HG02610 (cell line): ENCODE measurements at regions not wholly inside any gene's neighbourhood (a gene's known extent, or its start where the extent isn't known, plus 50 kb on each side); places are given as distances from the start of the nearest gene placed in this dataset.
"Not testable (repeated sequence)": the region's sequence is repeated elsewhere in the genome, so short reads cannot be mapped to it uniquely, and the experiment has no call there.

Experiments used
- ATAC-seq: cut with Tn5 transposase; IDR thresholded peaks from one replicate; pipeline ENCODE4 v1.9.1; 2021; ENCODE audit warnings: mild to moderate bottlenecking, moderate library complexity; ENCODE audit not compliant: unreplicated experiment

DNA sequence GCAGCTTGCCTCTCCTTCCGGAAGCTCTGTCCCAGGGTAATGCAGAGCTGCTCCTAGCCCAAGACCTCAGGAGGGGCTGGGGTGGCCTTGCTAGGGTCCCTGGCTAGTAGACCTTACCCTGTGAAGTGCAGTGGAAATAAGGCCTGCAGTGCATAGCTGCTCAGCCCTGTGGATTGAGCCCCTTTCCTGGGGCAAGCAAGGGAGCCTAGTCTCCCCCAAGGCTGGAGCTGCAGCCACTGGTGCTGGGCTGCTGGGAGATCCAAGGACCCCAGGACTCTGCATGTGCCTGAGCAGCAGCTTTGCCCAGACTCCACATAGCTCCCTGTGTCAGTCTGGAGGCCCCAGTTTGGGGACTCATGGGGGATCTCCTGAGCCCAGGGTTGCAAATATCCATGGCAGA lies 57.9 kb downstream of the FANCF start:
- ATAC-seq, result no peak

DNA sequence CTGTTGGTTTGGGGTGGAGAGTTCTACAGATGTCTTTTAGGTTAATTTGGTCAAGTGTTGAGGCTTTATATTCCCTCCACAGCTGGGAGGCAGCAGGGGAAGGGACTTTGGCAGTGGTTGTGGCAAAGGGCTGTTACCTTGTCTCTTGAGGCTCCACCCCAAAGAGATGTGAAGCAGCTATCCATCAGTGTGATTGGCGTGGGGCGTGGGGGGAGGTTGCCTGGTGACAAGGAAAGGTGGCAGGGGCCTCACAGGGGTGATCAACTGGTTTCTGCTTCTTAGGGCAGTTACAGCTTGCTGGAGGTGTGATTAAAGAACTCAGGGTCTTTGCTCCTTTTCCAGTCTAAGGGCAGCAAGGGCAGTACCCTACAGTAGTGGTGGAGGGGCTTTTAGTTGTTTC lies 59.3 kb downstream of the FANCF start:
- ATAC-seq, result no peak

DNA sequence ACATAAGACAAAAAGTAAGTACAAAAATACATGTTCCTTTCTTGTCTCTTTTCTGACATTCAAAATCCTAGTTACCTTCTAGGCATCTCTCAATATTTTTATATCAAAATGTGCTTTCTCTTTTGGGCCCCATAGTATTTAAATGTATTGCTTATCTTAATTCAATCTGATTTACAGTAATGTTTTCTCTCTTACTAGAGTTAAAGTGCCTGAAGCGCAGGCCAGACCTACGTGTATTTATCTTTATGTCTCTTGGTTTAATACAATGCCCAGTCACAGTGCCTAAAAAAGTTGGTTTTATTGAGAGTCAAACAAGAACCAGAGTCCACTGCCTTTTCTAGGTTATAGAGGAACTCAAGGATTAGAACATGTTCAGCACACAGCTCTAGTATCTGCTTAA lies 64.3 kb downstream of the FANCF start:
- no peak for ATAC-seq

DNA sequence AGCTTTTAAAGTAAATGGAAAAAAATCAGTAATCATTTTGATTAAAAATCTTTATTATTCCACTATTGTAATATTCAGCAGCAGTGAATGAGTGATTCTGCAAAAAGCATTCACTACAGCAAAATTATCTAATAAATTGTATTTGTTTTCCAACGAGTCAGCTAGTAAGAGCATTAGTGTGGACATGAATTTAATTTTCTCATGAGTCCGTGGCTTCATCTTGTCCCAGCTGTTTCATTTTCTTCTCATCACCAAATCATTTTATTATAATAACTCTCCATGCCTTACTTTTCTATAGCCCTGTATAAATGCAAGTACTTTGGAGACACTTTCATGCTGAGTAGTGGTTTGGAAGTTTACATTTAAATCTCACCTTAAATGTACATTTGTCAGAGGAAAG lies 66.2 kb downstream of the FANCF start:
- no peak for ATAC-seq

DNA sequence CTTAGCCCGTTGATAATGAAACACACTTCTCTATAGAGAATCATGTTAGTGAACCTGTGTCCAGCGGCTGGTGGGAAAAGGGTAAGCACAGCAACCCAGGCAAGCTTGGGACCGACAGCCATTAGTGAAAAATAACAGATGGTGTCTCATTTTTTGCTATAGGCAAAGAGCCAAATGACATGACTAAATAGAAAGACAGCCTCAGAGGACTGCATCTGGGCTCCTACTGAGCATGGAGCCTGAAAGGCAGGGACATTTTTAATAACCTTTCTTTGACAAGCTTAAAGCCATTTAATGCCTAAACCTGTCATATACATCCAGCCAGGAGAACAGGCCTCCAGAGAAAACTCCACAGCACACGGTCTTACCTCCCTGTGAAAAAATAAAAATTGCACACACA lies 67.0 kb downstream of the FANCF start:
- ATAC-seq, result no peak

DNA sequence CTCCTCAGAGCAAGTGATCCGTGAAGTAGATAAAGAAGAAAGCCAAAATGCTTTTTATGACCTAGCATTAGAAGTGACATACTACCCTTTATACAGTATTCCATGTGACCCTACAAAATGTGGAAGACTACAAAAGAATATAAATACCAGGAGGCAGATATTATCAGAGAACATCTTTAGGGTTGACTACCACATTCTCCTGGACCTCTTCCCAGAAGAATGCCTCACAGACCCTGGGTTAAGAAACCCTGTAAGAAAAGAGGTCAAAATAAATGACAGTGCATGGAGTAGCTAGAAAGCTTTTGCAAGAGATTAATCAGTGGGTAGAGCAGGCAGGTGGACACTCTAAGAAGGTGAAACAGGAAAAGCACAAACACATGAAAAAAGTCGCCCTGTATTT lies 69.2 kb downstream of the FANCF start:
- no peak for ATAC-seq

DNA sequence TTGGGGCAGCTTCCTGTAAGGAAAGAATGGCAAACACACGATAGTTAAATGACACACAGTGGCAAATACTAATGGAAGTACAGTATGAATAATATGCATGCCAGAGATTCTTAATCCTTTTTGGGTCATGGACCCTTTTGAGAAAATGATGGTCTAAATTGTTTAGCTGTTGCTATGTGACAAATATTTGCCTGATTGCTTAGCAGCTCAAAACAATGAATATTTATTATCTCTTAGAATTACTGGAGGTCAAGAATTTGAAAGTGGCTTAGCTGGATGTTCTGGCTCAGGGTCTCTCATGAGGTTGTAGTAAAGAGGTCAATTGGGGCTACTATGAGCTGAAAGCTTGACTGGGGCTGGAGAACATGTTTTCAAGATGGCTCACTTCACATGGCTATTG lies 69.7 kb downstream of the FANCF start:
- no peak for ATAC-seq

DNA sequence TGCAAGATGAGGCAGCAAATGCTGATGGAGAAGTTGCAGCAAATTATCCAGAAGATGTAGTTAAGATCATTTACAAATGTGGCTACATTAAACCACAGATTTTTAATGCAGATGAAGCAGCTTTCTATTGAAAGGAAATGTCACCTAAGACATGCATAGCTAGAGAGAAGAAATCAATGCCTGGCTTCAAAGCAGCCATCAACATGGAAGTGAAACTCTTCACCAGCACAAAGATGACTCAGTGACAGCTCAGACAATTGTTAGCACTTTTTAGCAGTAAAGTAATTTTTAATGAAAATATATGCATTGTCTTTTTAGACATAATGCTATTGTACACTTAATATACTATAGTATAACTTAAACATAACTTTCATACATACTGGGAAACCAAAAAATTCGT lies 71.4 kb downstream of the FANCF start:
- ATAC-seq, result peak; percentile 95

DNA sequence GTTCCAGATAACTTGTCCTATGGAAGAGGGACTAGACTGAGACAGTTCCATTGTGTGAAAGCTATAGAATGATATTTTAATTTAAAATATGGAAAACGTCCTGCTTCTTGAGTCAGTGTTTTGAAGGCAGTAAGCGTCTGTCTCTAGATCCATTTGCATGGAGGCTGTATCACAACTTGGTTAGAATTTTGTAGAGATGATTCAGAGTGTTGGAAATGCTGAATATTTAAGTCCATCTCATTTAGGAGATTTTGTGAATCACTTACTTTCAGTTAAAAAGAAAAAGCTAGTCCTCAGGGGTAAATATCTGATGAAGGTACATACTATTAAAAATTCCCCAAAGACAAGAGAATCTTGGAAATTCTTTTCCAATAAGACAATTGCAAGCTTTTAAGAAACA lies 72.7 kb downstream of the FANCF start:
- no peak for ATAC-seq

DNA sequence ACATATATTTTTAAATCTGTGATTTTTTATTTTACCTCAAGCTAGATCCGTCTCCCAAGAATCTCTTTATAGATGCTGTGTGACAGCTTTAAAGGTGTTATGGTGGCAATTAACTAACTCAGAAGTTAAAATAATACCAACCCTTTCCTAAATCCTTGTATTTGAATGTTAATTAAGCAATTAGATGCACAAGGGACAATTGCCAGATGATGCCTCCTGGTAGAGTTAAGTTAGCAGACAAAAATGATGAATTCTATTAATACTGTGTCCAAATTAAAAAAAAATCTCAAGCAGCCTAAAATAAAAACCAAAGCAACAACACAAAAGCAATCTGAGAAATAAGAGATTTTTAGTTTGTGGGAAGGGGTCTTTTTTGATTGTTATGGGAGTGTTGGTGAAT lies 78.9 kb downstream of the FANCF start:
- no peak for ATAC-seq

DNA sequence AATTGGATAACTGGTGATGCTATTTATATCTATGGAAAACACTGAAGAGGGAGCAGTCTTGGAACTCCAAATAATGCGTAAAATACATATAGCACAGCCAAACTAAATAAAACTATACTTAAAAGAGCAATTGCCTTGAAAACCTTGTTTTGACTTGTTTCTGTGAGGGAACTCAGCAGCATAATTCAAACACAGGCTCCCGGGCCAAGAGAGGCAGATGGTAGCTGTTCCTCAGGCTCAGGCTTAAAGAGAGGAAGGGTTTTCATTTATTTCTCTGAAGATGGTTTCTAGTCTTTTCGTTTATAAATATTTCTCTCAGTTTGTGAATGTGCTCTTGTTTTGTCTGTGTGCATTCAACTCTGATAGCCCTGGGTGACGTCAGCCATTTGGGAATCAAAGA lies 82.4 kb downstream of the FANCF start:
- ATAC-seq, result no peak

DNA sequence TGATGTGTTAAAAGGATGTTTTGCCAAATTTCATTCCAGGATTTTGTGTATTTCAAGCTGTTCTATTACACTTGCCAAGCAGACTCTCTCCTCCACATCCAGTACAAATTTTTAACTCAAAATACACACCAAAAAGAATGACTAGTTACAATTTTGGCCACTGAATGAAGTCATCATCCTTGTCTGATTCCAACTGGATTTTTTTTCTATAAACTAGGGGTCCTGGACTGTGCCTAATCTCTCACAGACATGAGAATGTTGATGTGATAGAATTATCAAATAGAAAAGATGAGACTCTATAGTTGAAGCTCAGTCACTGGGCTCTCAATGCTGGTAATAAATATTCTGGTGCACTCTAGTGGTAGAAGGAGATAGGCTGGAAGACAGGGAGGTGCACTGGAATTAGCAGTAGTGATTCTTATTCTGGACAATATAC lies 85.8 kb downstream of the FANCF start:
- no peak for ATAC-seq

DNA sequence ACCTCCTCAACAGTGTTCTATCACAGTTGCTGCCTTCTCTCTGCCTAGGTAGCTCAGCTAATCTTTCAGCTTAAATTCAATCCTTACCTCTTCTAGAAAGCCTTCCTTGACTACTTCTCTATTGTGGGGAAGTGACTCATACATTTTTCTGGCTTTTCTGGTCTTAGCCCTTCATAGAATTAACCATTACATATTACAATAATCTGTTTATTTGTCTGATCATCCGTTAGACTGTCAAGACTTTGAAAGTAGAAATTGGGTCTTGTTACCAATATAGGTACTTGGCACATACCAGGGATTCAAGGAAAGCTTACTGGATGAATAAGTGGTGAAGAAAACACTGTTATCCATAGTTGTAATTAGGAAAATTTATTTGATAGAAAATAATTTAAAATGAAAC lies 89.6 kb downstream of the FANCF start:
- ATAC-seq, result no peak

DNA sequence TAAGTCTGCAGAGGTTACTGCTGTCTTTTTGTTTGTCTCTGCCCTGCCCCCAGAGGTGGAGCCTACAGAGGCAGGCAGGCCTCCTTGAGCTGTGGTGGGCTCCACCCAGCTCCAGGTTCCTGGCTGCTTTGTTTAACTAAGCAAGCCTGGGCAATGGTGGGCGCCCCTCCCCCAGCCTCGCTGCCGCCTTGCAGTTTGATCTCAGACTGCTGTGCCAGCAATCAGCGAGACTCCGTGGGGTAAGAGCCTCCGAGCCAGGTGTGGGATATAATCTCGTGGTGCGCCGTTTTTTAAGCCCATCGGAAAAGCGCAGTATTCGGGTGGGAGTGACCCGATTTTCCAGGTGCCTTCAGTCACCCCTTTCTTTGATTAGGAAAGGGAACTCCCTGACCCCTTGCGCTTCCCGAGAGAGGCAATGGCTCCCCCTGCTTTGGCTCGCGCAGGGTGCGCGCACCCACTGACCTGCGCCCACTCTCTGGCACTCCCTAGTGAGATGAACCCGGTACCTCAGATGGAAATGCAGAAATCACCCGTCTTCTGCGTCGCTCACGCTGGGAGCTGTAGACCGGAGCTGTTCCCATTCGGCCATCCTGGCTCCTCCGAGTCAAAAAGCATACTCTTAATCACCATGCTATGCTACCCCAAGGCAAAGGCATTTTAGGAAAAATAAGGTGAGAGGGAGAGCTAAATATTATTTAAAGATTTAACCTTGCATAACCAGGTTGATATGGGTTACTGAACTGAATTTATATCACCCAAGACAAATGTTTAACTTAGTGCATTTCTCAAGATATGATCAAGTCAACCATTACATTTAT lies 96.8 kb downstream of the FANCF start:
- ATAC-seq, result not testable (repeated sequence)

DNA sequence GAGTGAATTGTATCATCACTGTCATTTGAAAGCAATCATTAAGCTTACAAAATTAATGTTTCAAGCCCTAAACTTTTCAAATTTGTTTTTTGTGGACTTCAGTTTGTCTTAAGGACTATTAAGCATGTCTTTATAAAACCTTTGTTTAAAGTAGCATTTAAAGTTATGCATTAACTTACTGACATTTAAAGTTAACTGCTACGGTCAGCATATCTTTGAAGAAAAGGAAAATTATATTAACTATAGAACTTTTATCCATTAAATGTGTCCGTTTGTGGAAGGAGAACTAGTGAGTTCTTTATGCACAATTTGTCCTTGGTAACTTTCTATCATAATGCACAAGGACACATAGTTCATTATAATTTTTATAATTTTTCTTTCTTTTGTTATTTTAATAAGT lies 103.4 kb downstream of the FANCF start:
- no peak for ATAC-seq

DNA sequence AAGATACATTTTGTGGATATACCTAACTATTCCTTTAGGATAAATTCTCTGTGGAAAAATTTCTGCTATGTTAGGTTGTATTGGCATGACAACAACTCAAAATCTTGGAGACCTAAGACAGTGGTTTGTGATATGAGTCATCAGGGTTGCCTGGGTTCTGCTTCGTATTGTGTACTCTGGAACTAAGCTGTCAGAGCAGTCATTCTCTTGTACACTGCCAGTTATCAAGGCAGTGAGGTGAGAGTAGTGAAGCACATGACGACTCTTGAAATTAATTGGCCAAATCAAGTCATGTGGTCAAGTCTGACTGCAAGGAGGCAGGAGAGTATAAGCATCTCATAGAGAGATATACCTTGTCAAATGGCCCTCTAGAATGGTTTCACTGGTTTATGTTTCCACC lies 104.4 kb downstream of the FANCF start:
- ATAC-seq, result peak; percentile 76

DNA sequence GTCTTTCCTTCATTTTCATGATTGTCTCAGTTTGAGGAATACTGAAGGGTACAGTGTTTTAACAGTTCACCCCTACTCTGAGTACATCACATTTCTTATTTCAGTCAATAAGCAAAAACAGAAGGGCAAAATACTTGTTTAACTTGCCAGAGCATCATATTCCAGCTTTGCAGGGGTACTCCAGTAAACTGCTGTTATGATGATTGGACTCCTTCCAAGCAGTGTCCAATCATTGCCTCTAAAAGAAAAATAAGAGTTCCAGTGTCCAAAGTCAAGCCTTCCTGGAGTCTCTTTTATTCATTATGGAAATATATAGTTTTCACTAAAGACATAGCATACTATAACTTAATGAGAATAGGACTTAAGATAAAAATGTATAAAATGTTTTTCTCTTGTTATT lies 105.1 kb downstream of the FANCF start:
- no peak for ATAC-seq

DNA sequence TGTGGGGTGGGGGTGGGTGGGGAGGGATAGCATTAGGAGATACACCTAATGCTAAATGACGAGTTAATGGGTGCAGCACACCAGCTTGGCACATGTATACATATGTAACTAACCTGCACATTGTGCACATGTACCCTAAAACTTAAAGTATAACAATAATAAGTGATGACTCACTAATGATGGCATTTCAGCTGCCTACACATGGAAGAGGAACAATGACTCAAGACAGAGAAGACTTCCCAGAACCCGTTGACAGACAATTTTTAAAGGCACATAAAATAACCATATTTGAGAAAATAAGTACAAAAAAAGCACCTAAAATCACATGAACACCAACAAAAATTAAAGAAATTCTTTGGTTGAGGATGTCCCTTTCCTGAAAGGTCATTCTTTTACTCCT lies 107.3 kb downstream of the FANCF start:
- ATAC-seq, result not testable (repeated sequence)

DNA sequence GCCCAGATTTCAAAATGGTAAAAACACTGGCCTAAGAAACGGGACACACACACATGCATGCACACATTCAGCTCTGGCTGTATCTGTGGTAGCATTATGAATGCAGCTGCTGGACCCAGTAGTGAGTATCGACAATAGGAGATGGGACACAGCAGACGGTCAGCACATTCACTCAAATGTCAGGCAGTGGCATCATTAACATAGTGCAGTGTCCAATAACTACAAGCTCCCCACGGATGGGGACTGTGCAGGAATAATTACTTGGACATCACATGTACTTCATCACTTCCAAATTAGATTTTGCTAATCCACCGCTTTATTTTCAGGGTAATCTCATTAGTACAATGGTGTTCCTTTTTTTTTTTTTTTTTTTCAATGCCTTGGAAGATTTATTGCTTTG lies 109.5 kb downstream of the FANCF start:
- ATAC-seq, result no peak

DNA sequence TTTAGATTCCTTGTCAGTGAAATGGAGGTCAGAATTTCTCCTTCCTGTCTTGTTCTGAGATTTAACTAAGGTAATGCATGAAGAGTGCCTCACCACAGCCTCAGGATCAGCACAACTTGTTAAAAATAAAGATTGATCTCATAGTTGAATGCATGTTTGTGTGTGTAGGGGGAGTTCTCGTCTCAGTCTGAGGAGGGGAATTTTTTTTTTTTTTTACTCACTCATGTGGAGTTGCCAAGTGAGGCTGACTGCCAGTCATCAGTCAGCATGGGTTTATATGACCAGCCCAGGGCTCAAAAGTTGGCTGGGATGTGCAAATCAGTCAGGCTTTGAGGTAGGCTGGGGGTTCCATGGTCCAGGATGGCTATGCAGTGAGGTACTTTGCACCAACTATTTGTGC lies 113.2 kb downstream of the FANCF start:
- ATAC-seq, result no peak

DNA sequence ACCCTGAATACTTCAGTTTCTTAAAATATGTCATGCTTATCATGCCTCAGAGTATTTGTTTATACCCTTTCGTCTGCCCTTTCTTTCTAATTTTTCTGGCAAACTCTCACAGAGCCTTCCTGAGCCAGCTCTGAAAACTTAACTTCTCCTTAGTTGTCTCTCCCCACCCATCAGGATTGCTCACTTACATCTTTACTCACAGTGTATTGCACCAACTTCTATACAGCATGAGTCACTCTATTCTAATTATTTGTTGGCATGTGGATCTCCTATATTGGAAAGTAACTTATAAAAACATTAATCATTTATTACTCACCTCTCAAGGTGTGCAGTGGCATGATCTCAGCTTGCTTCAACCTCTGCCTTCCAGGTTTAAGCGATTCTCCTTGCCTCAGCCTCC lies 114.9 kb downstream of the FANCF start:
- ATAC-seq, result no peak

DNA sequence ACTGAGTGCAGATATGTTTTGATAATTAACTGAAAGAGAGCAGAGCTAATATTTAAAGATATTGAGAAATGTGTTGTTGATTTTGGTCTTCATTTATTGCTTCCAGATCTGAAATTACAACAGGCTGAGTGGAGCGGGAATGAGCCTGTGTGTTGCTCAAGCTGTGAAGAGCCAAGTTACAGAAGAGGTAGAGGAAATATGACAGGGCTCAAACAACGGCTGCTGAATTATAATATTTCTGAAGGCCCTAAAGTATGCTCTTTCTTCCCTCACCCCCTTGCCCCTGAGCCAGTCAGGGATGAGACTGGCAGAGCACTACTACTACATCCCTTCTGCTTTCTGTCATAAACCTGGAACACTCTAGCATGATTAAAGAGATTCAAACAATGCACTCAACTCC lies 115.6 kb downstream of the FANCF start:
- ATAC-seq, result no peak

DNA sequence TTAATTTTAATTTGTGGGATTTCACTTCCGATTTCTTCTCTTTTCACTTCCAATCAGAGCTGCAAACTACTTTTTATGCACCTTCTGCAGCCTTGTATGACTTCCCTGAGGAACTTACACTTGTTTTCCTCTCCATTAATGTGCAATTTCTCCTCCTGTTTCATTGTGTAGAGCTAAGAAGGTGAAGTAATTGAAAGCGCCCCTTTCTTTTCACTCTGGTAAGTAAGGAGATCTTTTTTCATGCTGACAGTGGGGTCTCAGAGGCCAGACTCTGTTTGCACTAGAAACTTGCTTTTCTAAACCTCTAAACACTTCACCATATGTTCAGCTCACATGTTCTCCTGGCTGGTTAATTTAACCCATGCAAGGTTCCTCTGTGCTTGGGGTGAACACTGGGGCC lies 117.0 kb downstream of the FANCF start:
- no peak for ATAC-seq
